ENCODE measurements at regions not wholly inside any gene's neighbourhood (a gene's known extent, or its start where the extent isn't known, plus 50 kb on each side); places are given as distances from the start of the nearest gene placed in this dataset.

DNA sequence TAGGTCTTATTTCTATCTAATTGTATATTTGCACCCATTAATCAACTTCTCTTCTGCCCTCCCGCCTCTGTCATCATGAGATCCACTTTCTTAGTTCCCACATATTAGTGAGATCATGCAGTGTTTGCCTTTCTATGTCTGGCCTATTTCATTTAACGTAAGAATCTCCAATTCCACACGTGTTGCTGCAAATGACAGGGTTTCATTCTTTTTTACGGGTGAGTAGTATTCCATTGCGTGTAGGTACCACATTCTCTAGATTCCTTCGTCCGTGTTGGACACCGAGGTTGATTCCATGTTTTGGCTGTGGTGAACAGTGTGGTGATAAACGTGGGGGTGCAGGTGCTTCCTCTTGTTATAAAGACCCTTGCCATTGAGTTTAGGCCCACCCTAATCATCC, 64.7 kb upstream of the GSE1 start:
- in situ Hi-C loops (cut with MboI; ENCODE audit: low sequenced_read_pairs), result no loop called here
- WGBS, 2 experiments (ENCODE audit: extremely low coverage in 2 of 2, insufficient read length in 1 of 2), result no CpG with 5 or more reads among the region's 9 CpGs
- H3K9me1 ChIP-seq (ENCODE audit: insufficient read depth, low read length), result no peaks in the 10 kb centered on the region
- H2AK9ac ChIP-seq (replicated peaks; ENCODE audit: low read depth, low read length, poor library complexity), result no peak overlapping the region
- H4K5ac ChIP-seq (ENCODE audit: low read depth, low read length), result no peak overlapping the region
- no peak overlapping the region for H3K4me2 ChIP-seq (ENCODE audit: low read depth, low read length)
- TF ChIP-seq MAFK (IDR thresholded peaks at IDR 0.05; ENCODE audit: low read depth, low read length) (no peak), ELK1 (IDR thresholded peaks at IDR 0.05; ENCODE audit: borderline replicate concordance, low read depth, low read length) (no peak), RCOR1 (IDR thresholded peaks at IDR 0.05; ENCODE audit: insufficient replicate concordance, low read length) (no peak), CTCF (conservative IDR thresholded peaks at IDR 0.05; ENCODE audit: low read depth, low read length) (no peak), SMC3 (IDR thresholded peaks at IDR 0.05; ENCODE audit: low read depth, low read length) (no peak)
- peaks cover 6% of the 10 kb centered on the region for H4K20me1 ChIP-seq (ENCODE audit: insufficient read depth, low read length)
- dilution Hi-C loops (cut with HindIII; ENCODE audit: low sequenced_read_pairs, unreplicated experiment), result no loop called here
- no peak overlapping the region for H2AK5ac ChIP-seq (ENCODE audit: low read depth, low read length)
- ATAC-seq (ENCODE audit: low read depth), result no peak
- H4K91ac ChIP-seq (ENCODE audit: insufficient read depth, low read depth, low read length), result no peak overlapping the region
- ChIA-PET POLR2A (ENCODE audit: unreplicated experiment) (interaction anchor here (0.6 kb wide), 1 partner anchor 9 kb away, joined by 4 read pairs; no protein-coding TSS in a partner anchor), CTCF (interaction anchor here (0.6 to 1.3 kb wide), 2 partner anchors 20 to 413 kb away, joined by 3 to 7 read pairs; no protein-coding TSS in a partner anchor)
- H4K8ac ChIP-seq (ENCODE audit: low read depth in 2 of 2, low read length in 2 of 2), result no peak overlapping the region
- no peak overlapping the region for H3K14ac ChIP-seq (replicated peaks; ENCODE audit: low read depth, low read length)
- intact Hi-C loops (cut with micrococcal nuclease), result no loop called here
- H3K4me1 ChIP-seq (ENCODE audit: control insufficient read depth, insufficient read depth, low read length), result peaks cover 4% of the 10 kb centered on the region; the same call in 1 of the 2 replicates
- no peaks in the 10 kb centered on the region for H3K9me3 ChIP-seq (ENCODE audit: control insufficient read depth, insufficient read depth, low read length)
- no peak overlapping the region for H3K18ac ChIP-seq (ENCODE audit: low read depth, low read length)
- no peak overlapping the region for H3K9ac ChIP-seq (ENCODE audit: low read depth, low read length)
- H2AFZ ChIP-seq (replicated peaks; ENCODE audit: low read length, poor library complexity), result no peak overlapping the region
- peaks cover 13 to 21% of the 10 kb centered on the region in 2 experiments; a peak in 3 of 4 replicates for H3K79me1 ChIP-seq (ENCODE audit: low read depth in 1 of 2, low read length in 2 of 2)
- no peak overlapping the region for H2BK120ac ChIP-seq (ENCODE audit: low read depth, low read length)
- H2BK15ac ChIP-seq (ENCODE audit: low read depth, low read length), result no peak overlapping the region
- H3K4me3 ChIP-seq (ENCODE audit: insufficient read depth, low read depth, low read length), result no peak overlapping the region
- no peak overlapping the region for H3K56ac ChIP-seq (ENCODE audit: extremely low read depth, insufficient read depth, low read length)
- no peak overlapping the region for H3K4ac ChIP-seq (ENCODE audit: low read depth, low read length)
- H3K23ac ChIP-seq (ENCODE audit: low read depth, low read length), result no peak overlapping the region
- H2BK5ac ChIP-seq (ENCODE audit: low read depth, low read length, poor library complexity, severe bottlenecking), result no peak overlapping the region
- H2BK20ac ChIP-seq (ENCODE audit: low read depth, low read length), result no peak overlapping the region
- H3K36me3 ChIP-seq (ENCODE audit: control insufficient read depth, insufficient read depth, low read length), result no peaks in the 10 kb centered on the region
- BruUV-seq (replicated peaks), result no TSS peak
- H3K27me3 ChIP-seq (ENCODE audit: control insufficient read depth, insufficient read depth, low read length), result no peaks in the 10 kb centered on the region
- no peak overlapping the region for H3K27ac ChIP-seq (ENCODE audit: insufficient read depth, low read length)
- no peak for DNase-seq

Data from IMR-90 (cell line).